GM19023 (cell line): ENCODE measurements at regions not wholly inside any gene's neighbourhood (a gene's known extent, or its start where the extent isn't known, plus 50 kb on each side); places are given as distances from the start of the nearest gene placed in this dataset.

Experiments used
- ATAC-seq: cut with Tn5 transposase; IDR thresholded peaks from one replicate; pipeline ENCODE4 v1.9.1; 2021; ENCODE audit warnings: mild to moderate bottlenecking, moderate library complexity; ENCODE audit not compliant: unreplicated experiment

DNA sequence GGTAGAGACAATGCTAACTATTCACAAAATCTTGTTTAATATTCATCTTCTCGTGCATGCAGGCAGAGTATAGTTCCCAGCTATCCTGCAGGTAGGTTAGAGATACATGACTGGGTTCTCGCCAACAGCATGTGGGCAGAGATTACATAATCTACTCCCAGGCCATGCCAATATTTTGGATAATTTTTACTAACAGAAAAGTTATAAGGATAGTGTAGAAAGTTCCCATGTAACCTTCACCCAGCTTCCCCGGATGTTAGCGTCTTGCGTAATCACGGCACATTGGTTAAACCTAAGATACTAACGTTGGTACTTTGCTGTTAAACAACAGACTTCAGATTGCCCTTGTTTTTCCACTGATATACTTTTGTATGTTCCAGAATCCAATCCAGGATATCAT lies 215.5 kb upstream of the LARGE1 start:
- ATAC-seq = no peak

DNA sequence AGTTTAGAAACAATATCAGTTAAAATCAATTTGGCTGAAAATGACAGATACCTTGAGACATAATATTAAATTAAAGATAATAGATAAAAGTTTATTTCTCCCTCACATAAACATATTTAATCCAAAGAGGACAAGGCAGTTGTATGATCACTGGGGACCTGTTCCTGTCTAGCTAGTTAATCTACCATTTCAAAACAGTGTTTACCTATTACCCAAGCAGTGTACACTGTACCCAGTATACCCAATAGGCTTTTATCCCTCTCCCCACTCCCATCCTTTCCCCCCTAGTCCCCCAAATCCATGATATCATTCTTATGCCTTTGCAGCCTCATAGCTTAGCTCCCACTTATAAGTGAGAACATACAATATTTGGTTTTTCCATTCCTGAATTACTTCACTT lies 229.7 kb upstream of the LARGE1 start:
- no peak for ATAC-seq

DNA sequence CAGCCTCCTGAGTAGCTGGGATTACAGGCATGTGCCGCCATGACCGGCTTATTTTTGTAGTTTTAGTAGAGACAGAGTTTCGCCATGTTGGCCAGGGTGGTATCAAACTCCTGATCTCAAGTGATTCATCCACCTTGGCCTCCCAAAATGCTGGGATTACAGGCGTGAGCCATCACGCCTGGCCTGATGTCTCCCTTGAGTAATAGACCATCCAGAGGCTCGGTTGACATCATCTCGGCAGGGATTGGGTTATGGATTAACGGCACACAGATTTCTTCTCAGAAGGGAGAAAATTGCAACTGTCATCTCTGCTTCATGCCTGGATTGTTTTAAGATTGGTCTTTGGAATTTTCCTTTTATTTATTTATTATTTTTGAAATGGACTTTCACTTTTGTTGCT lies 239.2 kb upstream of the LARGE1 start:
- no peak for ATAC-seq

DNA sequence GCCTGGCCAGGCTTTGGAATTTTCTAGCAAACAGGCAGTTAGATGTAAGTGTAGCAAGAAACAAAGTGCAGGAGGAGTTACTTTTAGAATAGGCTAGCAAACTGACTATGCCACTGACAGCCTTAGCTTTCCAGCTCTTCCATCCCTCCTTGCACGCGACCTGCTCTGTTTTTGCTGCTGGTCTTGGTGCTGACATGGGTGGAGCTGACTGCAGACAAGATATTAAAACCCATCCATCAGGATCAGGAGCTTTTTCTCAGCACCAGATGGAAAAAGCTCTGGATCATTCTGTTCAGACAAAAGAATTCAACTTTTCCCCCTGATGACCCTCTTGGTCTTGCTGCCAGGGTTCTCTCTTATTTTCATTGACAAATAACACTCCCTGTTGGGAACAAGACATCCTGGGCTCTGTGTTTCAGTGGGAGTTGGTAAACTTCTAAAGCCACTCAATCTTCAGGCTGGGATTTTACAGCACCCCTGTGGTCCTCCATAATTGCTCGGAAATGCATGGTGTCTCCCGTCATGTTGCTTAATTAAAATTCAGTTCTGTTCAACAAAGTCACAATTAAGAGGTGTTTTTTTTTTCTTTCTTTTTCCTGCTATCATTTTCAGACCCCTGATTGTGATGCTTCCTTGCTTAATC lies 240.0 kb upstream of the LARGE1 start:
- no peak for ATAC-seq

DNA sequence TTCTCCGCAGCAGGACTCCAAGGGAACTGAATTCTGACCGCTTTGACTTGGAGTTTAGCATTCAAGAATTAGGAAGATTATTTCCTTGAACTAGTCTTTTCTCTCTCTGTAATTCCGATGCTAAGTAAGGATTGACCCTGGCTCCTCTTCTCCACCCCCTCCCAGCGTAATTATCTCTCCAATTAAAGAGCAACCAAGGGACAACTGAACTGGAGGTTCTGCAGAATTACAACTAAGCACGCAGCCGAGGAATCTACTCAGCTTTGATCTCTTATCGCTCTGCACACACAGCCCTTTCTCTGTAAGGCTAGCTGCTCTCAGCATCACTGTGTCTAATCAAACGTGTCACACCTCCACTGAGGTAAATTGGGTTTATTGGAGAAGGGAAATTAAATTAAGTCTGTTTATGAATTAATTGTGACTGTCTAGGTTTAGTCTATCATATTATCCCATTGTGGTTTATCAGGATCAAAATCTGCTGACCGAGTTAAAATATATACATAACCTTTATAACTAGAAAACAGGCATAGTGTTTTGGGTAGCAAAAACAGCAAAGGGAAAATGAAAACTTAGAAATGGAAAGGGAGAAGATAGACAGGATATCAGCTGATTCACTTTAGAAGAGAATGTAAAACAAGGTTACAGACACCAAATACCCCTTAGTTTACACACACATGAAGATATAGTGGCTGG lies 241.3 kb upstream of the LARGE1 start:
- no peak for ATAC-seq

DNA sequence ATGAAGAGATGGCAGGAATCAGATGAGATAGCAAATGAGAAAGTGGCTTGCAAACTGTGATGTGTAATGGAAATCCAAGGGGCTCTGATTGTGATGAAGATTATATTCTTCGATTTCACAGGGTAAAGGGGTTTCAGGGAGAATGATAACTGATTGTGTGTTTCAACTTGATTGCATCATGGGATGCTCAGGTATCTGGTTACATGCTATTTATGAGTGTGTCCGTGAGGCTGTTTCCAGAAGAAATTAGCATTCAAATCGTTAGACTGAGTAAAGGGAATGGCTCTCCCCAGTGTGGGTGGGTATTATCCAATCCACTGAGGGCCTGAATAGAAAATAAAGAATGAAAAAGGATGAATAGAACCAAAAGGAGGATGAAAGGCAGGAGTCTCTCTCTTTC lies 278.7 kb upstream of the LARGE1 start:
- no peak for ATAC-seq

DNA sequence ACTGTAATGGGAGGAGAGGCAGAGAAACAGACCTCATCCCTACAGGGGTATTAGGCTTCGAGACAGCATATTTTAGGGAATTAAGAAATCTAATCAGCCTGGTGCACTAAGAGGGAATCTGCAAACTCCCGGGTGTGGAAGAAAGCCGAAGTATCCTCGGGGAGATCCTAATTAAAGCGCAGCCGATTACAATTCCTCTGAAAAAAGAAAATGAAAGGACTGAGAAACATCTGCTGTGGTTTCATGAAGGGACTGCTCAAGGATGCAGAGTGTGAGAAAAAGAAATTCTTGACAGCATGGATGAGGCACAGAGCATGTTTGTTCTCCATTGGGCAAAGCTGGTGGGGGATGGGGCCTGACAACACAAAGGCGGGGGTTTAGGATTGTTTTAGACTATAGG lies 290.0 kb upstream of the LARGE1 start:
- ATAC-seq = no peak

DNA sequence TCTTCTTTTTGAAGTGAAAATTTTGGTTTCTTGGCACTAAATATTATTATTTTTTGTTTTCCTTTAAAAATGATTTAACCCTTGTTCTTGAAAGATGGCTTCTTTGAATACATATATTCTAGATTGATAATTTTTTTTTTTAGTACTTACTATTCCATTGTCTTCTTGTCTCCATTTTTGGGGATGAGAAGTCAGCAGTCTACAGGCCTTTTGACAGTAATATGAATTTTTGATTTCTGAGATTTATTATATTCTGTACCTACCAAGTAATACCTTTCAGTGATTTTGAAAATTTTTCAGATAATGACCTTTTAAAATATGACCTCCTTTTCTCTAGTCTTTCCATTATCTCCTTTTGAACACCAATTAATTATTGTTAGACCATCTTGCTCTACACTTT lies 294.1 kb upstream of the LARGE1 start:
- ATAC-seq = no peak

DNA sequence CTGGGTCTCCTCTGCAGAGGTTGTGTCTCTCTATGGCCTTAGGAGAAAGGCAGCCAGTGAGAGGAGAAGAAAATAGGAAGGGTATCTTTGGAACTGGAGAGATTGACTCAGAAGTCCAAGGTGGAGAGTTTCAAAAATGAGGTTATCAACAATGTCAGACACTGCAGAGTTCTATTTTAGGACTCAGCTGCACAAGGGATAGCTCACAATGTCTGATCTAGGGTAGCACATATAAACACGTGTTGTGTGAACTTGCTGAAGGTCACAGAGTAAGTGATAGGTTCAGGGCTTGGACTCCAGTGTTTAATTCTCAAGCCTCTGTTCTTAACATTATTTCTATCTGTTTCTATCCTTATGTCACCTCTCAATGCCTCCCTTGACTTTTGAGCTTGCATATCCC lies 305.0 kb upstream of the LARGE1 start:
- ATAC-seq = no peak

DNA sequence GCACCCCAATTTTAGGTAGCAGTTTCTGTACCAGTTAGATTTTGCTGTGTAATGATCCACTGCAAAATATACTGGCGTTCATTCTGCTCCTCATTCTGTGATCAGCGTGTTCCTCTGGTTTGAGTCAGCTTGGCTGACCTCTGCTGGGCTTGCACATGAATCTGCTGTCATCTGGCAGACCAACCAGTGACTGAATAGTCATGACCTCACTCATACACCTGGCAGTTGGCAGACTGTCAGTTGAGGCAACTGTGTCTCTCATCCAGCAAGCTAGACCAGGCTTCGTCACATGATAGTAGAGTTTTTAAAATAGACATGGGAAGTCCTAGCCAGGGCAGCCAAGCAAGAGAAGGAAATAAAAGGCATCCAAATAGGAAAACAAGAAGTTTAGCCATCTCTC lies 316.3 kb upstream of the LARGE1 start:
- ATAC-seq = no peak

DNA sequence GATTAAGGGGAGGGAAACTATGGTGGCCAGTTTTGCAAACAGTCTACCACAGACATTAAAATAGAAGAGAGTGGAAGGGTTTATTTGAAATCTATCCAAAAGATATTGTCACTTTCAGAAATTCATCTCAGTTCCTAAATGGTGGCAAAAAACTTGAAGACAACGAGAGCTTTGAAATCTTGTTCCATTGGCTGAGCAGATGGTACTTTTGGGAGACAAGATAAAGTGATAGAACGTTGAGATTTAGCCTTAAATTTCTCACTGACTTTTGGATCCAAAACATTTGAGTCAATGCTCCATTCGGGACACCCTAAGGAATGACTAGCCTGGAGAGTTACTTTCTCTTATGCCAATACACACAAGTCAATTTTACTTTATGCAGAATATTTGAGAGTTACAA lies 319.1 kb upstream of the LARGE1 start:
- no peak for ATAC-seq

DNA sequence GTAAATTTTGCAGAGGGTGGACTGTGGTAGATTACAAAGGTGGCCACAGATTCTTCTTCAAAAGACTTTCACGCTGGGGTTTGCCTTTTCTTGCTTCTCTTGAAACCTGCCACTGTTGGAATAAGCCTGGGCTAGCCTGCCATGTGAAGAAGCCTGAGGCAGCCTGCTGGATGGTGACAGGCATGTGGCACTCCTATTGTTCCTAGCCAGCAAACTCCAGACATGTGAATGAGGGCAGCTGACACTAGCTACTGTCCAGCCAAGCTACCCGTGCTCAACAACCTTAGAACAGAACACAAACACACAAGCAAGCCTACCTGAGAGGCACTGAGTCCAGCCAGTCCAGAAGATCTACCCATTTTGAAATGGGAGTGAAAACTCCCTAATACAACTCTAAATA lies 322.7 kb upstream of the LARGE1 start:
- no peak for ATAC-seq

DNA sequence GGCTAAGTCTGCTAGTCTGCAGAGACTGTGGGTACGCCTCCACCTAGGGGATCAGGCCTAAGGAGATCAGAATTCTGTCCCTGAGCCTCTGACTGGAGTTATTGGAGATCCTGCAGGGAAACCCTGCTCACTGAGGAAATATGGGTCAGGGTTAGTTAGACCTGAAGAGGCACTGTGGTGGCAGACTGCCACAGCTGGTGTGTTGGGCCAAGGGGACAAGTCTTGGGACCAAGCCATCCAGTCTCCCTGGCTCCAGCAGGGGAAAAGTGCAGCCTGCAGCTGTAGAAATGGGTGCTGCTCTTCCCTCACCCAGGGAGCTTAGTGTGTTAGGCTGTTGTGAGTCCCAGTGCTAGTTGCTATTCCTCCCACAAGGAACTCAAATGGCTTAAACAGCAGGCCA lies 334.8 kb upstream of the LARGE1 start:
- ATAC-seq = no peak

DNA sequence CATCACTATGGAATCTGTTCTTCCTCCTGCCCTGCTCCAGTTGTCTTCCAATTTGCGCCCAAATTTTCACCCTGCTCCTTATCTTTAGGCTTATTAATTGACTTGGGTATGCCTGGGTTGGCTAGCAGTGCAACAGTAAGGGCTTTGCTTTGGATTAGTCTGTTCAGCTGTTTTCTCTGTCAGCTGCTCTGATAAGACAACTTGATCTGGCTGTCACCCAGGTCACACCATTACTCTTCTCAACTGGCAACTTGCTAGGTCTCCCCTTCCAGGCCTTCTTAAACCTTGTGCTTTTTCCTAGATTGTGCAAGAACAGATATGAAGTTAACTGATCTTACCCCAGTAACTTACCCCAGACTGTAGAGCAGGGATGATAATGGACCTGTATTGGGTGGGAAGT lies 357.8 kb upstream of the LARGE1 start:
- ATAC-seq = no peak

DNA sequence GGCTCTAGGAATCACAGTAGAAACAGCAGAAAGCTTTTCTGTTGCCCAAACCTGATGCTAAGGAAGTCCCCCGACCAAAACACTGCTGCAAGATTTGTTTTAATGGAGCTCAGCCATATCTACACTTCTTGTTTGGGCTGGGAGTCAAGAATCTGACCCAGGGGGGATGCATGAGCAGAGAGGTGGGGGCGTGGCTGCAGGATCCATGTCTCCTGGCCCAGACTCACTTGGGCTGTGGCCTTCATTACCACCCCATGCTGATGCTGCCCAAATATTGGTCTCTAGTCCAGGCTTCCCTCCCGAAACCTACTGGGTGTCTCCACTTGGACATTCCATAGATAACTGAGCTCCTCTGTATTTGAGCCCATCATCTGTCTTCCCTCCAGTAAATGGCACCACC lies 361.5 kb upstream of the LARGE1 start:
- ATAC-seq = no peak

DNA sequence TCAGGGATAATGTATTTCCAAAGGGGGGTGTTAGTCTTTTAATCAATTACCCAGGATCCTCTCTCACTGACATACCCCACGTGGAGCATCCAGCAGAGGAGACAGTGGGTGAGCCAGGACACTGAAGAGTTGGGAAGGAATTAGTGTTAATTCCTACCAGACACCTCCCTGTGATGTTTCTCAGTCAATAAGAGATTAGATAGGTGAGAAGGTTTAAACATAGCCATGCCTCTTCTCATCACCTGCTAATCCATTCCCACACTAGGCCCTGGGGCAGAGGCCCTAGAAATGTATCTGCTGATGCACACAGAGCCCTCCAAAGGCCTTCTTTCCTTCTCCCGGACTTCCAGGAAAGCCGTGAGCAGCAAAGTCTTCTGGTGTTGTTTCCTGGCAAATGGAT lies 363.6 kb upstream of the LARGE1 start:
- ATAC-seq = no peak

DNA sequence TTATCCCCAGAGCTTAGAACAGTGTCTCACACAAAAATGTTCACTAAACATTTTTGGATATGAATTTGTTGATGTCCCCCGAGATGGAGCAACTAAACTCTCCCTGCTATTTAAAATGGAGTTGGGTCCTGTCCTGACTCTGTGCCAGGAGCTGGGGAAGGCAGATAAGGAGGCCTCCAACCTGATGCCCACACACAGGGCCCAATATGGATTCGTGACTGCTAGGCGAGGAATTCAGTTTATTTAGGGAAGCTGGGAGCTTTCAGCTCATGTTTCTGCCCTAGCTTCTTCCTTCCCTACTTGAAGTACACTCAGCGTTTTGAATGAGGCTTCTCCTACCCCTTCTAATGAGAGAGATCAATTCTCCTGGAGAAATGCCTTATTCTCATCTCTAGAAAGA lies 373.0 kb upstream of the LARGE1 start:
- no peak for ATAC-seq

DNA sequence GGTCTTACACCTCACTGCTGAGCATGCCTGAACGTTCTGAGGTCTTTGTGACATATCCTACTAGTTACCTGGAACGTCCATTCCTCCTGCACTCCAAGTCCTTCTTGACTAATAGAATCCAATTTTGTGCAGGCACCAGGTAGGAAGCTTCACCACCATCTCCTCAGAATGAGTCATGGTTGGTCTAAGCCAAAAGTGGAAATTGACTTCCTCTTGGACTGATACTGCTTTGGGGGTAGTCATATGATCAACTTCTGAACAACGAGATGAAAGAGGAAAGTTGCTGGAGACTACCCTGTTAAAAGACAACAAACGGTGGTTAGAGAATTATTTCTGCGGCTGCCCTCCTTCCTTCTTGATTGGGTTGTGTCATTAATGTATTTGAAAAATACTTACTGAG lies 374.2 kb upstream of the LARGE1 start:
- no peak for ATAC-seq

DNA sequence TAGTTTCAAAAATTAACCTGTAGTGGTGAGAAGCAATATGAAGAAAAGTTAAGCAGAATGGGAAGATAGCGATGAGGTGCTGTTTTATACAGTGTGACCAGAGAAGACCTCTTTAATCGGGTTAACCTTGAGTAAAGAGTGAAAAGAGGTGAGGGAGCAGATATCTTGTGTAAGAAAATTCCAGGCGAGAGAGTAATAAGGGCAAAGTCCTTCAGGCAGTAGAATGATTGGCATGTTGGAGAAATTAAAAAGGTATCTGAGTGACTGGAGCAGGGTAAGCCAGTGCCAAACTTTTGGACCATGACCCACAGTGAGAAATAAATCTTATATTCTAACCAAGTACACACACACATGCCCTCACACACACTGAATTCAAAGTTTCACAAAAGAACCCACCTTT lies 374.7 kb upstream of the LARGE1 start:
- no peak for ATAC-seq

DNA sequence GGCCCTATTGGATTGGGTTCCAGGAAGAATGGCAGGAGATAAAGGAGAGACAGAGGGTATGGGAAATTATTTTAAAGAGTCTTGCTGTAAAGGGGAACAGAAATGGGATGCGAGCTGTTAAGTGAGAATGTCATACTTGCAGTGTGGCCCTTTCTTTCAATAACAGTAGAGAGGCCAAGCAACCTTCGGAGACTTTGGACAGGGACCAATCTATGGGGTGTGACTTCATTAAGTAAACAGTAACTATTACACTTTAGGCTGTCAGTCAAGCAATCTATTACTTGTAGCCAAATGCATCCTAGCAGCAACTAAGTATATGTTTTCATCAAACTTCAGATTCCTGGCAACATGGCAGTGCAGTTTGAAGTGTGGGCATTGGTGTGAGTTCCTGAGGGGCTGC lies 376.2 kb upstream of the LARGE1 start:
- ATAC-seq = no peak

DNA sequence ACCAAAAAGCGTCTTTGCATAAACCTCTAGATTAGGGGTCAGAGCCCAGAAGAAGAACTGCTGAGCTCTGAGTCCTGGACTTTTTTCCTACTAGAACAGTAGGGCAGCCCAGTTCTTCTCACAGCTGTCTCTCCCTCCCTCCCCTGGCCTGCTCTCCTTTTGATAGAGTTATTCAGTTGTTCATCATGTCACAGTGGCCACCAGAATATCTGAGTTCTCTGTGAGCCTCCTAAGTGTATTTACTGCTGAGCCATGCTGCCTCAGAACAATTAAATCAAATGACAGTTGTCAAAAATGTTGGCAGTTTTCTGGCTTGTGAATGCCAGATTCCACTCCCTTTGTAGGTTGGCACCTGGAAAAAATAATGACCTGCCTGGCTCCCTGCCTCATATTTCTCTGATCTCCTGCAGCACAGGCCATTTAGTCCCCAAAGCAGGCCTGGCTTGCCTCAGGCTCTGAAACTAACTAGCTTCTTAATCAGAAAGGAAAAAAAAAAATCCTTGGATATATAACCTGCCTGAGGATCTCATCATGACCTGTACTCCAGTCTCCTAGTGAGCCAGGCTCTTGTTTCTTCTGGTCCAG lies 377.4 kb upstream of the LARGE1 start:
- ATAC-seq = no peak

DNA sequence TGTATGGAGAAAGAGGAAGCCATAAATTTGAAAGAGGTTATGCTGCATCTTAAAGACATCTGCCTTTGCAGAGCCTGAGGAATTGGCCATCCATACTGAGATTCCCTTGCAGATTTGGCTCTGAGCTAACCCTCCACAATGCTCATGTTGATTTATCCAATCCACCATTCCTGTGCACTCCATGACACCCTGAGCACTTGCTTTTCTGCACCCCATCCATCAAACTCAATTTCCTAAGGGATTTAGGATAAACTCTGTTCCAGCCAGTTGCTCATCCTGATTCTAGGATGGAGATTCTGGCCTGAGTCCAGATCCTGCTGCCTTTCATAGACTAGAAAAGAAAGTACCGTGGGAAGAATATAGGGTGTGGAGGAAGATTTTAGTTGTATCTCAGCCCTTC lies 379.2 kb upstream of the LARGE1 start:
- no peak for ATAC-seq

DNA sequence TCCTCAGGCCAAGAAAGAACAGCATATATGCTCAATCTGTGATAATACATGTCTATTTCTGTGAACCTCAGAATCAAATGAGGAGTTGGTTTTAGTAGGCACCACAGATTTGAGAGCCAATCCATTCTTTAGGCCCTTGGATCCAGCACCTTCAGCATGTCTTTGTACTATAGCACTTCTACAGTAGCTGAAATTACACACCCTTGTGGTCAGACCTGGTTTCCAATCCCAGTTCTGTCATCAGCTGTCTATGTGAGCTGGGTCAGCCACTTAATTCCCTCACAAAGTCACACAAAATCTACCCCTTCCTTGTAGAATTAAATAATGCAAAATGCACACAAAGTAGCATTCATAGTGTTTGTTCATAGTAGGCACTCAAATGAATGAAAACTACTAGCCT lies 381.3 kb upstream of the LARGE1 start:
- ATAC-seq = no peak
